Urinary bladder (tissue), 3 donors: ENCODE measurements at regions not wholly inside any gene's neighbourhood (a gene's known extent, or its start where the extent isn't known, plus 50 kb on each side); places are given as distances from the start of the nearest gene placed in this dataset.

Experiments
- DNase-seq: peaks from one replicate; pipeline ENCODE4 v3.0.0-alpha.2; 2015; ENCODE audit errors: extremely low spot score
- H3K27ac ChIP-seq: one replicate; pipeline ENCODE4 v1.5.1; 2013; ENCODE audit warnings: low read depth, mild to moderate bottlenecking, moderate library complexity
- H3K36me3 ChIP-seq: one replicate; pipeline ENCODE4 v1.6.1; 2013; ENCODE audit warnings: mild to moderate bottlenecking, moderate library complexity; ENCODE audit not compliant: insufficient read depth
- H3K4me1 ChIP-seq: one replicate; pipeline ENCODE4 v1.6.1; 2013; ENCODE audit warnings: mild to moderate bottlenecking, moderate library complexity; ENCODE audit not compliant: insufficient read depth
- H3K4me3 ChIP-seq: one replicate; pipeline ENCODE4 v1.5.1; 2013; ENCODE audit warnings: low read depth, low read length
- WGBS: extraction: QIAGEN DNeasy Blood & Tissue Kit; methylation state at CpG from one replicate; pipeline ENCODE4 v1.1.7; 2013; 5-methylcytosine and 5-hydroxymethylcytosine counted together
- donor health status: healthy with polysubstance abuse.
- donor health status: healthy.

DNA sequence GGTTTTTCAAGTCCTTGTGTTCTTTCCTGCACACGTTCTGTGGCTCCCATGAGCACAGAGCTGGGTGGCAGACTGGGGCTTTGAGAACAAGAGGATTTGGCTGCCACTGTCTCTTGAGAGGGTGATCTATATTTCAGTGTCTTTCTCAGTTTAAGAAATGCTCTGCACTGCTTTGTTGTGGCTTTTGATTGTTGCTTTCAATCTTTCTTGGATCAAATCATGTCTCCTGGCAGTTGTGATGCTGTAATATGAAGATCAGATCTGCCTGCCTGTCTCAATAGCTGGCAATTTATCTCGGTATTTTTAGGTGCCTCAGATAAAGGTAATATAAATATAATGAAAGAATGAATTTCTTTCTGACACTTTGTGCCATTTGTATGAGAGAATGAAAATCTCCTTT is 273.3 kb upstream of the LCORL start:
- Histone ChIP-seq H3K4me1 (no peaks in the 10 kb centered on the region), H3K36me3 (no peaks in the 10 kb centered on the region), H3K4me3 (no peak overlapping the region), H3K27ac (no peak overlapping the region)
- WGBS = 57% methylated on average over 2 of the region's 2 CpGs
- DNase-seq = no peak

DNA sequence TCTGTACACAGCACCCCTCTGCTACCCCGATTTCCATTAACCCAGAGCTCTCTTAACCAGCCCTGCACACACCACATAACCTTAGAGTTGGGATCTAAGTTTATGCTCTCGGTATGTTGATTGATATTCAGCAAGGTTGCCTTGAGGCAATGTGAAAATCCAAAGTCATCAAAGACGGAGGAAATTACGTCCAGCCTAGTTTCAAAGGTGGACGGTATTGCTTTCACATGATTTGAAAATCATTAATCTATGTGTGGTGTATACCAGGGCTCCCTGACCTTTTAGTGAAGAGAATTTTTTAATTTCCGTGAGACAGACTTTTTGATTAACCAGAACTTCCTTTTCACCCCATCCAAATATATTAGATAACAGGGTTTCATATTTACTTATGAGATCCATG is 272.5 kb upstream of the LCORL start:
- Histone ChIP-seq H3K4me3 (no peak overlapping the region), H3K4me1 (no peaks in the 10 kb centered on the region), H3K36me3 (no peaks in the 10 kb centered on the region), H3K27ac (no peak overlapping the region)
- WGBS = 88% methylated on average over 6 of the region's 6 CpGs
- DNase-seq = no peak

DNA sequence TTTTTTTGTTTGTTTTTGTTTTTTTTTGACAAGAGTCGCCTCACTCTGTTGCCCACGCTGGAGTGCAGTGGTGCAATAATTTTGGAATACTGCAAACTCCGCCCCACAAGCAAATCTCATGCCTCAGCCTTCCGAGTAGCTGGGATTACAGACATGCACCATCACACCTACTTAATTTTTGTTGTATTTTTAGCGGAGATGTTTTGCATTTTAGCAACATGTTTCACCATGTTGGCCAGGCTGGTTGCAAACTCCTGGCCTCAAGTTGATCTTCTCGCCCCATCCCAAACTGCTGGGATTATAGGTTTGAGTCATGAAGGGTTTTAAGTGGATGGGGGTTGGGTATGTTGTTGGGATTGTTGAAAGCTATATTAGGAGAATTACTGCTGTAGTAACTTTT is 270.9 kb upstream of the LCORL start:
- no peak overlapping the region for H3K4me3 ChIP-seq
- H3K4me1 ChIP-seq = no peaks in the 10 kb centered on the region
- no peak for DNase-seq
- no peaks in the 10 kb centered on the region for H3K36me3 ChIP-seq
- 83% methylated on average over 6 of the region's 6 CpGs for WGBS
- no peak overlapping the region for H3K27ac ChIP-seq

DNA sequence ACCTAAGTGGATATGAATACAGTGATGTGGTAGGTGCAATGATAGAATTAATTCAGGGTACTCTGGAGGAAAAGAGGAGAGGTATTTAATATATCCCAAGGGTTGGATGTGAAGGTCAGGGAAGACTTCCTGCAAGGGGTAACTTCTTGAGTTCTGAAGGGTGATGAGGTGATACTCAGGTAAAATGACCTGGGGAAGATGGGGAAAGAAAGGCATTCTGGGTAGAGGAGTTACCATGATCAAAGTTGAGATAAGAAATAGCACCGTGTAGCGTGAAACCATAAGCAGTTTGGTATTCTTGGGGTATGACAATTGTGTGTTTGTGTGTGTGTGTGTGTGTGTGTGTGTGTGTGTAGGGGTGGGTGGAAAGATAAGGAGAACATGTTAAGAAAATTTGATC is 270.4 kb upstream of the LCORL start:
- no peaks in the 10 kb centered on the region for H3K4me1 ChIP-seq
- 83% methylated on average over 2 of the region's 2 CpGs for WGBS
- H3K4me3 ChIP-seq = no peak overlapping the region
- H3K36me3 ChIP-seq = no peaks in the 10 kb centered on the region
- DNase-seq = no peak
- H3K27ac ChIP-seq = no peak overlapping the region

DNA sequence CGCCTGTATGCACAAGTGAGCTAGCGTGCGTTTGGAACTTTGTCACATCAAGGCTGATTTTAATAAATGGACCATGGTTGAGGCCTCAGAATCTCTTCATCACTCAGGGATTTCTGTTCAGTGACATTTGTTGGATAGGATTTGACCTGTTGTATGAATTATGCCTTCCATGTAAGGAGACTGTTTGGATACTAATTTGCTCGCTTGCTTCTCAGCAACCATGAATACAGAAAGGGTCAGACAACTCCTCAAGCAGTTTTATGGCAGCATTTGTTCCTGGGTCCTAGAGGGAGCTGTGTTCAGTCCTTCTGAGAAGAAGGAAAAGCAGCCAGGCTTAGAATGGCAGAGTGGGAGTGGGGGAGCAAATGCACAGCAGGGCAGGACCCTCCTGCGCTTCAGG is 269.7 kb upstream of the LCORL start:
- Histone ChIP-seq H3K4me3 (no peak overlapping the region), H3K36me3 (no peaks in the 10 kb centered on the region), H3K27ac (no peak overlapping the region), H3K4me1 (no peaks in the 10 kb centered on the region)
- no peak for DNase-seq
- 73% methylated on average over 5 of the region's 5 CpGs for WGBS

DNA sequence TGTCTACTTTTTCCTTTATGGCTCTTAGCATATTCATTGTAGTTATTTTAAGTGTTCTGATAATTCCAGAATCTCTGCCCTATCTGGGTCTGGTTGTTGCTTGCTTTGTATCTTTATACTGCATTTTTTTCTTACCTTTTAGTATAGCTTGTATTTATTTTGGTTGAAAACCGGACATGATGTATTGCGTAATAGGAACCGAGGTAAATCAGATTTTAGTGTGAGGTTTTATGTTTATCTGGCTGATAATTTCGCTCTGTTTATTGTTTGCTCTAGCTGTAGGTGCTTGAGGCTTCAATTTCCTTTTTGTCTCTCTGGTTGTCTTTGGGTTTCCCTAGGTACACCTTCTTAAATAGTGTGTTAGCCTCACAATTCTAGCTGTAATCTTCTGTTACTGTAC is 263.8 kb upstream of the LCORL start:
- Histone ChIP-seq H3K4me1 (no peaks in the 10 kb centered on the region), H3K27ac (no peak overlapping the region), H3K4me3 (no peak overlapping the region), H3K36me3 (no peaks in the 10 kb centered on the region)
- DNase-seq = no peak
- WGBS = 86% methylated on average over 4 of the region's 4 CpGs

DNA sequence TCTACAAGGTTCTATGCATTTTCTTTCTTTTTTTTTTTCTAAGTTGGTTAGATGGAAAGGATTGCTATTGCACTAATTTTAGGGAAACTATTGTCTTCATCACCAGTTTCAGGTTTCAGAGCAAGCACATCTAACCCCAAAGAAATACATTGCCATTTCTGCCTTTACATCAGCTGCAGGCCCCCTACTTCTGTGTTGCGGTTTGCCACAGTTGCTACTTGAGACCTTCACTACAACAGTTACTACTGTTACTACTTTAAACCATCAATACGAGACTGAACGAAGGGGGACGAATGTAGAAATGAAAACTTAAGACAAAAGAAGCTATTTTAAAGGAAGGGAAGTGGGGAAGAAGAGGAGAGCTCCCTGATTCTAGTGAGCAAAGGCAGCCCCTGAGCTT is 256.7 kb upstream of the LCORL start:
- no peaks in the 10 kb centered on the region for H3K36me3 ChIP-seq
- H3K4me1 ChIP-seq = no peaks in the 10 kb centered on the region
- WGBS = 81% methylated on average over 4 of the region's 4 CpGs
- DNase-seq = no peak
- H3K27ac ChIP-seq = no peak overlapping the region
- H3K4me3 ChIP-seq = no peak overlapping the region

DNA sequence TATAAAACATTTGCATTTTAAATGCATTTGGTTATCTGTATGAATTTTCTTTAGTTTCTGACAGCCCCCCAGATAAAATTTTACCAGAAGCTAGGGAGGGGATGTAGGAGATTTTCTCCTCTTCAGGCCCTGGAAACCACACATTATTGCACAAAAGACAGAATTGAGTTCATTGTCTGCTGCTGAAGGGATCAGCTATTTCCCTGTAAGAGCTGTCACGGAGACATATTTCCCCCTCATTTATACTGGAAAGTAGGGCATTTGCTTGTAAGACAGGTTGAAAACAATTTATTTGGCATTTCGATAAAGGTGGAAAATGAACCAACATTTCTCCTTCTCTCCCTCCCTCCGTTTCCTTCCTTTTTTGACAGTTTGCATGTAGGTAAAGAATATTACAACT is 241.3 kb upstream of the LCORL start:
- H3K36me3 ChIP-seq = no peaks in the 10 kb centered on the region

DNA sequence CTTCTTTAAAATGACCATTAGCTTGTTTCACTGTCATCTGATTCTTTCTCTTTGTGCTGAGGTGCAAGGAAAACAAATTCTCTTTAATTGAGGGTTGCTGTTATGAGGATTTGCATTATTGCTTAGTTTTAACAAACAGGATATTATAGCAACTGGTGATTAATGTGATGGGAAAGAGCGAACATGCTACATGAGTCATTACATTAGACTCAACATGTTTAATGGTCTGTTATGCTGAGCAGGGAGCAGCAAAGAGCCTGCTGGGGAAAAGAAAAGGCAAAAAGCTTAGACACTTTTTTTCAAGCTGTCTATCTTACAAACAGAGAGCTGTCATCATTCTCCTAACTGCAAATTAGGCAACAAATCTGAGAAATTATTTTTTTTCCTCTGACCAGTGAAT is 230.5 kb upstream of the LCORL start:
- no peaks in the 10 kb centered on the region for H3K4me1 ChIP-seq
- 75% methylated on average over 1 of the region's 1 CpG for WGBS
- no peaks in the 10 kb centered on the region for H3K36me3 ChIP-seq
- DNase-seq = no peak
- no peak overlapping the region for H3K4me3 ChIP-seq
- H3K27ac ChIP-seq = no peak overlapping the region

More for the DNA sequence above, 241.3 kb upstream of the LCORL start:
- WGBS = 80% methylated on average over 3 of the region's 3 CpGs
- Histone ChIP-seq H3K4me1 (no peaks in the 10 kb centered on the region), H3K4me3 (no peak overlapping the region), H3K27ac (no peak overlapping the region)
- no peak for DNase-seq

DNA sequence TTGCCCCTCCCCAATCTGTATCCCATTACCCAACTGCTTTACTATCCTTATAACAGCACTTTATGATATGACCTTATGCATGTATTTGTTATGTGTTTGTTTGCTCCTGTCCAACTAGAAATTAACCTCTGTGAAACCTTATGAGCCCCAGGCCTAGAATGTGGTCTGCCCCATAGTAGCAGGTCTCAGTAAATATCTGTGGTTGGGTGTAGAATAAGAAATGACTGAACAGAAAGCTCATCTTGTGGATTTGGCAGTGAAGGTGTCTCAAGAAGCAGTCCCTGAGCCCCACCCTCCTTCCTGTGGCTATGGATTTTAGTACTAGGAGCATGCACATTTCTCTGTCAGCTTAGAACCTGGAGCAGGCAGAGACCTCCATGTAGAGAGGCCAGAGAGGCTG is 229.0 kb upstream of the LCORL start:
- Histone ChIP-seq H3K27ac (no peak overlapping the region), H3K4me1 (no peaks in the 10 kb centered on the region), H3K4me3 (no peak overlapping the region), H3K36me3 (no peaks in the 10 kb centered on the region)
- no peak for DNase-seq

DNA sequence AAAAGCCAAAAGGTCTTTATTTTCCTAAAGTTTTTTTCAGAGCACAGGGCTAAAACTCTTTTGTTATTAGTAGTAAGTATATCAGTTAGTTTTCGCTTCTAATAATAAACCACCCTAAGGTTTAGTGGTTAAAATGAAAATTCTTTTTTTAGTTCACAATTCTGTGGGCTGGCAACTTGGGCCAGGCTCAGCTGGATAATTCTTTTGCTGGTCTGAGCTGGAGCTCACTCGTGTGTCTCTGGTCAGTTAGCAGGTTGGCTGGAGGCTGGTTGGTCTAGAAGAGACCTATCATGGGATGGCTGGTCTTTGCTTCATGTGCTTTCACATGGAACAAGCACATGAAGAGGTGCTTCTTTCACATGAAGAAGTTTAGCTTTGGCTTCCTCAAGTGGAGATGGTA is 227.1 kb upstream of the LCORL start:
- H3K36me3 ChIP-seq = no peaks in the 10 kb centered on the region
- DNase-seq = no peak
- WGBS = 87% methylated on average over 2 of the region's 2 CpGs
- no peak overlapping the region for H3K4me3 ChIP-seq
- no peaks in the 10 kb centered on the region for H3K4me1 ChIP-seq
- no peak overlapping the region for H3K27ac ChIP-seq

DNA sequence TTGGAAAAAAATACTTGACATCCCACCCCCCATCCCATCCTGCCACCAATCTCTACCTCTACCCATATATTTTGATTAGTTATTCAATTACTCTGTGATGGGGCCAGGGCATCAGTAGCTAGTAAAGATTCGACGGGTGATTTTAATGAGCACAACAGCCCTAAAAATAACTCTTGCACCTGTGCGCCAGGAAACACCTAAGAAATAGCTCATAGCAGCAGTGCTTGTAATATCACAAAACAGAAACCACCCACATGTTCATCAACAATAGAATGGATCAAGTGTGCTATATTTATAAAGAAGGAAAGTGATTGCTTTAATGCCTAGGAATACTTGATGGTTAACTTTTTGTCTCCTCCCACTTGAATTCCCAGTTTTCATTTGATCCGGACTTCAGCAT is 225.6 kb upstream of the LCORL start:
- no peaks in the 10 kb centered on the region for H3K36me3 ChIP-seq
- WGBS = 62% methylated on average over 4 of the region's 4 CpGs
- DNase-seq = no peak

DNA sequence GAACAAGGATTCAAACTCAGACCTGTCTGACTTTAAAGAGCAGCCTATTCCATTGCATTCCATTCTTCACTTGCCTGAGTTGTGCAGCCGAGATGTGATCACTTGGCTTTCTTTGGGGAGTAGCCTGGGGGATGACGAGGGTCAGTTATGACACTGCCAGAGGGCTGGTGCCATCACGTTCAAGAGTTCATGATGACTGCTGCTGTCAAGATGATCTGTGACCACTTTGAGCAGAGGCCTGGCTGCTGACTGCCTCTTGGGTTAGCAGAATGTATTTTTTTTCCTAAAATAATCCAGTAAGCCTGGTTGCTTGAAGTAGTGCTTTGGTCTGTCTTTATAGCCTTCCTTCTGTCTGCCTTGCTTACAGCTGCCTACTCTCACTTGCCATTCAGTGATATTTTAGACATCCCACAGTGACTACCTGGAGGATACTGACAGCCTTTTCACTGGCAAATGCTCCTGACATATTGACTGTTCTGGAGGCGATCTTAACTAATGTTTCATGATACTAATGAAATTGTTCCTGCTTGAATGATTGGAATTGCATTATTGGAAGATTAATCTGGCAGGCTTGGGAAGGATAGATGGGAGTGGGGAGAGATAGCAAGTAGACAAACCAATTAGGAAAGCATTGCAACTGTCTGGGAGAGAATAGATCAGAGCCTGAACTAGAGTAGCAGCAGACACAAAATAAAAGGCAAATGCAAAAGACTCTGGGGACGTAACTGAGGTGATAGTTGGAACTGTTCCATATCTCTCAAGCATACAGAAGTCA is 221.6 kb upstream of the LCORL start:
- no peak for DNase-seq
- 59% methylated on average over 5 of the region's 5 CpGs for WGBS
- H3K4me3 ChIP-seq = no peak overlapping the region
- H3K36me3 ChIP-seq = no peaks in the 10 kb centered on the region
- H3K27ac ChIP-seq = no peak overlapping the region
- H3K4me1 ChIP-seq = no peaks in the 10 kb centered on the region

More for the DNA sequence above, 225.6 kb upstream of the LCORL start:
- no peaks in the 10 kb centered on the region for H3K4me1 ChIP-seq
- H3K27ac ChIP-seq = no peak overlapping the region
- no peak overlapping the region for H3K4me3 ChIP-seq

DNA sequence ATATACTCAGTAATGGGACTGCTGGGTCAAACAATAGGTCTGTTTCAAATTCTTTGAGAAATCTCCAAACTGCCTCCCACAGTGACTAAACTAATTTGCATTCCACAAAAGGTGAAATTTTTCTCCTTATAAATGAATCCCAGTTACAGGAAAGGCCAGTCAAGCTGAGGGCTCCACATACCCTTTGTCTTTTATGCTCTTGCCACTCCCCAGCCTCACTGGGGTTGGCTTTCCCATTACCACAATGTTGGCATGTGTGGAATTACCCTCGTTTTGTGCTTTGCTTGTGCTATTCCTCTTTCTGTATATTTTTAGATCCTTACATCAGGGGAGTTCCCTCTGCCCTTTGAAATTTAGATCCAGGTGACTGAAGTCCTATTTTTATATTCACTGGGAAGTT is 220.2 kb upstream of the LCORL start:
- DNase-seq = no peak
- Histone ChIP-seq H3K36me3 (no peaks in the 10 kb centered on the region), H3K27ac (no peak overlapping the region), H3K4me1 (no peaks in the 10 kb centered on the region), H3K4me3 (no peak overlapping the region)
- 33% methylated on average over 1 of the region's 1 CpG for WGBS

DNA sequence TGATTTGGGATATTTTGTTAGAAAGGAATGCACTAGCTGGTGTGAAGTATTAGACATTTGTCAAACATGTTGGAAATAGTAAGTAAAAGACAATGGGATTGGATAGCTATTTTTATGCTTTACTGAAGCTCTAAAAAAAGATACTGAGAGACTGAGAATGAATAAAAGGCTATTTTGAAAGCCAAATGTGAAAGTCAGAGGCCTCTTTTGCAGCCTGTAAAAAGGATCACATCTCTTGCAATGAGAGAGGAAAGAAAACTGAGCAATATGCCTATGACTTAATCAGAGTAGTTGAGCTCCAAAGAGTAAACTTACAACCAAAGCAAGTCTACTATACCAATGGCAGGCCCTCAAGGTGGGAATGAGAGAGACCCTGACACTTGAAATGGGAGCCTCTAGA is 212.6 kb upstream of the LCORL start:
- DNase-seq = no peak
- Histone ChIP-seq H3K36me3 (no peaks in the 10 kb centered on the region), H3K4me3 (no peak overlapping the region), H3K27ac (no peak overlapping the region), H3K4me1 (no peaks in the 10 kb centered on the region)
